ENCODE measurements at regions not wholly inside any gene's neighbourhood (a gene's known extent, or its start where the extent isn't known, plus 50 kb on each side); places are given as distances from the start of the nearest gene placed in this dataset.

DNA sequence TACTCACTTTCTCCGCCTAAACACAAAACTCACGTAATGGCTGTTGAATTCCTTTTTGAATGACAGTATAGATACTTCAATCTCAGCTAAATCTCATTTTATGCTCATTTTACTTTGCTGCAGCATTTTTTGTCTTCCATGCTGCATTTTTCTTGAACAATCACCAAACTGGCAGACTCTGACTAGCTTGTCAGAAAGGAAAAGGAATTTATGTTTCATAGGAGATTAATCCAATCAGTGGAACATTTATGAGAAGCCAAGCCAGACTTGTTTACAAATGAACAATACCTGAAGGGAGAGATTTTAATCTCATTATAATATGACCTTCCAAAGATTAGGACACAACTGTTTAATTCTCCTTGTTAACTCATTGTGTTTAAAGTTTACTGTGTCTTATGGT, 1044.3 kb downstream of the DIAPH3 start:
- H3K27me3 ChIP-seq (ENCODE audit: control insufficient read depth in 4 of 4, insufficient read depth in 4 of 4, low read length in 3 of 4): no peaks in the 10 kb centered on the region
- H3K9ac ChIP-seq (ENCODE audit: low read depth in 1 of 2, low read length in 2 of 2): no peak overlapping the region
- DNase-seq (ENCODE audit: low spot score): no peak
- TF ChIP-seq YY1 (IDR thresholded peaks at IDR 0.05) (no peak), ZBTB33 (IDR thresholded peaks at IDR 0.05) (no peak), NR2F2 (IDR thresholded peaks at IDR 0.05) (no peak), FOXA1 (IDR thresholded peaks at IDR 0.05) (no peak), CTCF (IDR thresholded peaks at IDR 0.05; ENCODE audit: low read depth, low read length, missing input control) (no peak), REST (IDR thresholded peaks at IDR 0.05) (no peak), HNF4G (IDR thresholded peaks at IDR 0.05) (no peak), RXRA (IDR thresholded peaks at IDR 0.05) (no peak)
- H3K36me3 ChIP-seq (ENCODE audit: control insufficient read depth in 4 of 4, insufficient read depth in 3 of 4, low read depth in 1 of 4, low read length in 3 of 4): no peaks in the 10 kb centered on the region
- no peaks in the 10 kb centered on the region for H3K4me1 ChIP-seq (ENCODE audit: control insufficient read depth in 4 of 4, insufficient read depth in 4 of 4, low read length in 3 of 4)
- no peak overlapping the region for H3K4me3 ChIP-seq (ENCODE audit: low read depth in 1 of 3, low read length in 3 of 3)
- H3K27ac ChIP-seq (ENCODE audit: low read depth in 1 of 2, low read length in 2 of 2): no peak overlapping the region
- WGBS: 83% methylated on average over 2 of the region's 2 CpGs
- no peaks in the 10 kb centered on the region for H3K9me3 ChIP-seq (ENCODE audit: control insufficient read depth in 4 of 4, low read length in 3 of 4)

DNA sequence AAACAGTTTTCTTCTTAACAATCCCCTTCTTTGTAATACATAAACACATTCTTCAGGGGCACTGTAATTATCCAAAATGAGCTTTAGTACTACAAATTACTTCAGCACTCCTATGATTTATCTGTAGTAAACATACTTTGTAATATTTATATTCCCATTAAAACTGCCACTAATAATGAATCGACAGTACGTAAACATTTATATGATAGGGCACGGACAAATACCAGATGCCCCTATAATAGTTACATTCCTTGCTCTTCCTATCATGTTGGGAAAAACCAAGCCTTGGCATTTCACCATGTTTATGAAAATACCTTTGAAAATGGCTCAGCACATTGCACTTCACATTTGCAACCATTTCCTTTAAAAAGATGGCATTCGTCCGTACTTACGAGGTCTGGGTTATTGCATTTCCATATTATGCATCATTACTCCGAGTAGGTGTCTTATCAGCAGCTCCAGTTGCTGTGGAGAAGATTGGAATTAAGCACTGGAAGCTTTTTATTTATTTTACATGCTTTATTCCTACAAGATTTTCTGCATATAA, 1043.4 kb downstream of the DIAPH3 start:
- H3K9me3 ChIP-seq (ENCODE audit: control insufficient read depth in 4 of 4, low read length in 3 of 4): no peaks in the 10 kb centered on the region
- no peak for DNase-seq (ENCODE audit: low spot score)
- no peaks in the 10 kb centered on the region for H3K4me1 ChIP-seq (ENCODE audit: control insufficient read depth in 4 of 4, insufficient read depth in 4 of 4, low read length in 3 of 4)
- H3K27me3 ChIP-seq (ENCODE audit: control insufficient read depth in 4 of 4, insufficient read depth in 4 of 4, low read length in 3 of 4): no peaks in the 10 kb centered on the region
- TF ChIP-seq REST (IDR thresholded peaks at IDR 0.05): no peak
- TF ChIP-seq NR2F2 (IDR thresholded peaks at IDR 0.05): no peak
- no peak for TF ChIP-seq RXRA (IDR thresholded peaks at IDR 0.05)
- TF ChIP-seq, protein P1, sequence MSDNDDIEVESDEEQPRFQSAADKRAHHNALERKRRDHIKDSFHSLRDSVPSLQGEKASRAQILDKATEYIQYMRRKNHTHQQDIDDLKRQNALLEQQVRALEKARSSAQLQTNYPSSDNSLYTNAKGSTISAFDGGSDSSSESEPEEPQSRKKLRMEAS (IDR thresholded peaks at IDR 0.05): no peak
- TF ChIP-seq JUND (IDR thresholded peaks at IDR 0.05): no peak
- TF ChIP-seq FOXA1 (IDR thresholded peaks at IDR 0.05): no peak
- no peak for TF ChIP-seq YY1 (IDR thresholded peaks at IDR 0.05)
- TF ChIP-seq CTCF (IDR thresholded peaks at IDR 0.05; ENCODE audit: low read depth, low read length, missing input control): no peak
- H3K27ac ChIP-seq (ENCODE audit: low read depth in 1 of 2, low read length in 2 of 2): no peak overlapping the region
- 71% methylated on average over 7 of the region's 7 CpGs for WGBS
- no peaks in the 10 kb centered on the region for H3K36me3 ChIP-seq (ENCODE audit: control insufficient read depth in 4 of 4, insufficient read depth in 3 of 4, low read depth in 1 of 4, low read length in 3 of 4)
- H3K9ac ChIP-seq (ENCODE audit: low read depth in 1 of 2, low read length in 2 of 2): no peak overlapping the region
- no peak overlapping the region for H3K4me3 ChIP-seq (ENCODE audit: low read depth in 1 of 3, low read length in 3 of 3)
